CD4-positive, CD25-positive, alpha-beta regulatory T cell (primary cell): ENCODE measurements at regions not wholly inside any gene's neighbourhood (a gene's known extent, or its start where the extent isn't known, plus 50 kb on each side); places are given as distances from the start of the nearest gene placed in this dataset.

Experiments used
- ATAC-seq, 2 donors: fragments of 150-1000 bp; cut with Tn5 transposase; one replicate each; pipeline ENCODE4 v1.10.0; 2021; ENCODE audit warnings: low read depth in 2 of 2, moderate number of reproducible peaks in 2 of 2, moderate library complexity in 1 of 2
- DNase-seq, 3 donors: peaks; one replicate each; pipeline versions ENCODE4 v3.0.0 to v3.0.0-alpha.2; 2012 to 2022; ENCODE audit warnings: mixed read lengths in 1 of 3
- H3K27ac ChIP-seq: one replicate; pipeline ENCODE4 v1.7.0; 2013; ENCODE audit warnings: mild to moderate bottlenecking, low read length; ENCODE audit not compliant: insufficient read depth, poor library complexity, severe bottlenecking
- H3K27me3 ChIP-seq: one replicate; pipeline ENCODE4 v1.7.0; 2013; ENCODE audit warnings: low read length; ENCODE audit not compliant: control insufficient read depth, insufficient read depth
- H3K36me3 ChIP-seq: one replicate; pipeline ENCODE4 v1.7.0; 2013; ENCODE audit warnings: mild to moderate bottlenecking, low read length, moderate library complexity; ENCODE audit not compliant: control insufficient read depth, insufficient read depth
- H3K4me1 ChIP-seq: 2 replicates; pipeline ENCODE4 v1.7.0; 2013; ENCODE audit warnings: mild to moderate bottlenecking, low read length; ENCODE audit not compliant: insufficient read depth, control insufficient read depth, poor library complexity, severe bottlenecking
- H3K4me3 ChIP-seq: one replicate; pipeline ENCODE4 v1.7.0; 2013; ENCODE audit warnings: low read depth, mild to moderate bottlenecking, low read length, moderate library complexity
- H3K9me3 ChIP-seq, 2 experiments: 1 replicate in 1 of 2; 2 replicates in 1 of 2; pipeline ENCODE4 v1.7.0; 2013; ENCODE audit warnings: low read length in 2 of 2, mild to moderate bottlenecking in 1 of 2, moderate library complexity in 1 of 2; ENCODE audit not compliant: control insufficient read depth in 2 of 2
- H3K27ac Mint-ChIP-seq, 3 donors: one replicate each; pipeline ENCODE4 v1.8.0; 2020 to 2022; ENCODE audit warnings: mild to moderate bottlenecking in 3 of 3, mixed read lengths in 3 of 3, moderate library complexity in 2 of 3
- H3K27me3 Mint-ChIP-seq: one replicate; pipeline ENCODE4 v1.8.0; 2022; ENCODE audit warnings: mild to moderate bottlenecking, mixed read lengths
- H3K36me3 Mint-ChIP-seq: one replicate; pipeline ENCODE4 v1.8.0; 2020; ENCODE audit warnings: mixed read lengths
- H3K4me1 Mint-ChIP-seq, 4 donors: one replicate each; pipeline ENCODE4 v1.8.0; 2020 to 2022; ENCODE audit warnings: mixed read lengths in 4 of 4, mild to moderate bottlenecking in 1 of 4
- H3K4me3 Mint-ChIP-seq, 4 donors: one replicate each; pipeline ENCODE4 v1.8.0; 2020 to 2022; ENCODE audit warnings: mild to moderate bottlenecking in 4 of 4, mixed read lengths in 4 of 4, moderate library complexity in 3 of 4
- H3K9me3 Mint-ChIP-seq, 7 donors: one replicate each; pipeline ENCODE4 v1.8.0; 2020 to 2022; ENCODE audit warnings: mixed read lengths in 7 of 7, mild to moderate bottlenecking in 3 of 7, moderate library complexity in 2 of 7

GRCh38 chr18:50492097-50492496, 67.8 kb upstream of the MAPK4 start:
- Histone ChIP-seq H3K4me1 (no peaks in the 10 kb centered on the region), H3K4me3 (no peak overlapping the region), H3K27ac (no peak overlapping the region), H3K36me3 (no peaks in the 10 kb centered on the region), H3K9me3 (no peaks in the 10 kb centered on the region), H3K27me3 (no peaks in the 10 kb centered on the region)
- H3K27ac Mint-ChIP-seq, result no peak overlapping the region
- H3K4me1 Mint-ChIP-seq, result no peaks in the 10 kb centered on the region
- H3K9me3 Mint-ChIP-seq, result peaks cover 0 to 6% (median 0%) of the 10 kb centered on the region in 7 donors
- ATAC-seq, result no peak
- no peaks in the 10 kb centered on the region for H3K27me3 Mint-ChIP-seq
- H3K4me3 Mint-ChIP-seq, result peak overlapping the region in 1 of 4 donors; percentile 59
- no peaks in the 10 kb centered on the region for H3K36me3 Mint-ChIP-seq
- DNase-seq, result no peak

- Histone ChIP-seq H3K36me3 (no peaks in the 10 kb centered on the region), H3K9me3 (no peaks in the 10 kb centered on the region), H3K27ac (no peak overlapping the region), H3K4me1 (no peaks in the 10 kb centered on the region), H3K4me3 (no peak overlapping the region), H3K27me3 (no peaks in the 10 kb centered on the region)
- ATAC-seq, result no peak
- DNase-seq, result no peak
- Mint-ChIP-seq H3K4me1 (no peaks in the 10 kb centered on the region), H3K9me3 (peaks cover 0 to 6% (median 0%) of the 10 kb centered on the region in 7 donors), H3K27ac (no peak overlapping the region), H3K27me3 (no peaks in the 10 kb centered on the region), H3K4me3 (no peak overlapping the region), H3K36me3 (no peaks in the 10 kb centered on the region)
Measured at GRCh38 chr18:50494569-50494968, 65.3 kb upstream of the MAPK4 start.

DNA sequence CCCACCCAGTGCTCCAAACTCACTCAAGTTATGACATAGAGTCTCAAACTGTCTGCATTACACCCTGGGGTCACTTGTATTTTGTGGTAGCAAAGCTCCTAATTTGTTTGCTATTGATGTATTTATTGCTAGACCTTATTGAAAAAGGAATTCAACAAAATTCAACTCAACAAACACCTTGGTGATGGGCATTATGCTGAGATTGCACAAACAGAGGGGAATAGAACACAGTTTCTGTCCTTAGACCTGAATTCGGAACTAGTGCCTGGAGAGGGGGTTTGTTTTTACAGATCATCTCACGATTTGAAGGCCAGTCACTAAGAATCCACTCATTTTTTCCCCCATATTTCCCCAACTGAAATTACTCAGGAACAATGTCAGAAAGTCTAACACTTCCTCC, 53.5 kb upstream of the MAPK4 start:
- Histone ChIP-seq H3K4me1 (no peaks in the 10 kb centered on the region), H3K27ac (no peak overlapping the region), H3K36me3 (no peaks in the 10 kb centered on the region), H3K4me3 (no peak overlapping the region), H3K27me3 (peaks cover 2% of the 10 kb centered on the region), H3K9me3 (no peaks in the 10 kb centered on the region)
- H3K9me3 Mint-ChIP-seq, result peaks cover 0 to 8% (median 2%) of the 10 kb centered on the region in 7 donors
- H3K36me3 Mint-ChIP-seq, result no peaks in the 10 kb centered on the region
- peaks cover 7% of the 10 kb centered on the region for H3K27me3 Mint-ChIP-seq
- no peak overlapping the region for H3K4me3 Mint-ChIP-seq
- no peaks in the 10 kb centered on the region for H3K4me1 Mint-ChIP-seq
- no peak for DNase-seq
- no peak for ATAC-seq
- H3K27ac Mint-ChIP-seq, result no peak overlapping the region

DNA sequence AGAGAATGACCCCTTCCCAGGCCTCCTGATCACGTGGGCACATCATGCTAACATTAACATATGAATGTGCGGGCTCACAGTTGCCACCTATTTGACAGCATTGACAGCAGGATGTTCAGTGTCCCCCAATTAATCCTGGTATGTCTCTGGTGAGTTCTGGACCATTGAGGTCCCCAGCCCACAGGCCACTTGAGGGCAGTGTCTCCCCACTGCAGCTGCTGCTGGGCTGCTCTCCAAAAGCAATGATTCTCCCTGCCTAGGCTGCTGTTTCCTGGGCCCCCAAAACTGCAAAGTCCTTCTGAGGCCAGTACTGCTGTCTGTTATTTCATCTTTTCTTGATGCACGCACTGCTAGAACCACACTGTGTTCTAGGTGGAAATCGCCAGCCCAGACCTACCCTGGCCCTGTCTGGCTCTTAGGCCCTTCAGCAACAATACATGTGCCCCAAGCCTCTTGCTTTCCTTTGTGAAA, 52.7 kb upstream of the MAPK4 start:
- H3K27me3 Mint-ChIP-seq, result peaks cover 7% of the 10 kb centered on the region
- H3K4me3 Mint-ChIP-seq, result no peak overlapping the region
- H3K4me3 ChIP-seq, result no peak overlapping the region
- no peaks in the 10 kb centered on the region for H3K4me1 ChIP-seq
- ATAC-seq (no peak), DNase-seq (no peak)
- H3K36me3 Mint-ChIP-seq, result no peaks in the 10 kb centered on the region
- no peak overlapping the region for H3K27ac Mint-ChIP-seq
- H3K9me3 ChIP-seq, result no peaks in the 10 kb centered on the region
- H3K4me1 Mint-ChIP-seq, result no peaks in the 10 kb centered on the region
- no peaks in the 10 kb centered on the region for H3K36me3 ChIP-seq
- no peak overlapping the region for H3K27ac ChIP-seq
- peaks cover 0 to 8% (median 1%) of the 10 kb centered on the region in 7 donors for H3K9me3 Mint-ChIP-seq
- H3K27me3 ChIP-seq, result peaks cover 2% of the 10 kb centered on the region

DNA sequence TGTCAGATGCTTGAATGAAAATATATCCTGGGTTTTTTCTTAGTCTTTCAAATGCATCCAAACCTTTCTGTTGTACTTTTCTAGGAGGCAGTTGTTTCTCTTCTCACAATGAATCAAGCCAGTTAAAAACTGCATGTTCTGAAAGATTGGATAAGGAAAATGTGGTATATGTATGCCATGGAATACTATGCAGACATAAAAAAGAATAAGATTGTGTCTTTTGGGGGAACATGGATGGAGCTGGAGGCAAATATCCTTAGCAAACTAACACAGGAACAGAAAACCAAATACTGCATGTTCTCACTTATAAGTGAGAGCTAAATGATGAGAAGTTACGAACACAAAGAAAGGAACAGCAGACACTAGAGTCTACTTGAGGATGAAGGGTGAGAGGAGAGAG, 51.7 kb upstream of the MAPK4 start:
- no peaks in the 10 kb centered on the region for H3K36me3 Mint-ChIP-seq
- no peak for DNase-seq
- no peak overlapping the region for H3K27ac ChIP-seq
- H3K4me3 Mint-ChIP-seq, result no peak overlapping the region
- H3K4me1 ChIP-seq, result no peaks in the 10 kb centered on the region
- no peaks in the 10 kb centered on the region for H3K9me3 ChIP-seq
- peaks cover 2% of the 10 kb centered on the region for H3K27me3 ChIP-seq
- no peak for ATAC-seq
- no peaks in the 10 kb centered on the region for H3K4me1 Mint-ChIP-seq
- no peak overlapping the region for H3K27ac Mint-ChIP-seq
- peaks cover 0 to 8% (median 1%) of the 10 kb centered on the region in 7 donors for H3K9me3 Mint-ChIP-seq
- H3K27me3 Mint-ChIP-seq, result peaks cover 6% of the 10 kb centered on the region
- no peaks in the 10 kb centered on the region for H3K36me3 ChIP-seq
- no peak overlapping the region for H3K4me3 ChIP-seq

- H3K9me3 ChIP-seq, result no peaks in the 10 kb centered on the region
- DNase-seq (no peak), ATAC-seq (no peak)
- H3K36me3 Mint-ChIP-seq, result no peaks in the 10 kb centered on the region
- H3K4me3 ChIP-seq, result no peak overlapping the region
- H3K36me3 ChIP-seq, result no peaks in the 10 kb centered on the region
- no peaks in the 10 kb centered on the region for H3K27me3 Mint-ChIP-seq
- no peak overlapping the region for H3K27ac ChIP-seq
- no peak overlapping the region for H3K4me3 Mint-ChIP-seq
- peaks cover 0 to 7% (median 0%) of the 10 kb centered on the region in 7 donors for H3K9me3 Mint-ChIP-seq
- no peaks in the 10 kb centered on the region for H3K4me1 ChIP-seq
- H3K4me1 Mint-ChIP-seq, result no peaks in the 10 kb centered on the region
- H3K27me3 ChIP-seq, result peaks cover 2% of the 10 kb centered on the region
- no peak overlapping the region for H3K27ac Mint-ChIP-seq
Measured at GRCh38 chr18:50509012-50509411, 50.9 kb upstream of the MAPK4 start.
